SH-SY5Y (cell line): ENCODE measurements at regions not wholly inside any gene's neighbourhood (a gene's known extent, or its start where the extent isn't known, plus 50 kb on each side); places are given as distances from the start of the nearest gene placed in this dataset.

ENCODE experiments used
- GATA2 ChIP-seq: IDR thresholded peaks from 2 replicates; pipeline ENCODE4 v1.6.1; 2011; ENCODE audit warnings: mild to moderate bottlenecking, low read depth, low read length
- GATA3 ChIP-seq: IDR thresholded peaks from 2 replicates; pipeline ENCODE4 v1.6.1; 2011; ENCODE audit warnings: low read depth, mild to moderate bottlenecking, low read length, moderate library complexity

DNA sequence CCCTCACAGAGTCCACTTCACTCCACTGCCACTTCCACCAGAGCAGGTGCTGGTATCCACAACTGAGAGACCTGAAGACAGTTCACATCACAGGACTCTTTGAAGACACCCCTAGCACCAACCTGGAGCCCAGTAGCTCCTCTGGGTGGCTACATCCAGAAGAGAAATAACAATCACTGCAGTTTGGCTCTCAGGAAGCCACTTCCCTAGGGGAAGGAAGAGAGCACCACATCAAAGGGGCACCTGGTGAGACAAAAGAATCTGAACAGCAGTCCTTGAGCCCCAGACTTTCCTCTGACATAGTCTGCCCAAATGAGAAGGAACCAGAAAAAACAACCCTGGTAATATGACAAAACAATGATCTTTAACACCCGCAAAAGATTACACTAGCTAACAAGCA is 113.2 kb downstream of the TENT5C start:
- no peak for TF ChIP-seq GATA2
- TF ChIP-seq GATA3 = no peak
